LNCAP (cell line): ENCODE measurements at regions not wholly inside any gene's neighbourhood (a gene's known extent, or its start where the extent isn't known, plus 50 kb on each side); places are given as distances from the start of the nearest gene placed in this dataset.

ENCODE experiments used
- CTCF ChIP-seq: fragments of 450-650 bp; IDR thresholded peaks from 2 replicates; pipeline ENCODE4 v1.5.1; 2017; ENCODE audit warnings: mild to moderate bottlenecking

DNA sequence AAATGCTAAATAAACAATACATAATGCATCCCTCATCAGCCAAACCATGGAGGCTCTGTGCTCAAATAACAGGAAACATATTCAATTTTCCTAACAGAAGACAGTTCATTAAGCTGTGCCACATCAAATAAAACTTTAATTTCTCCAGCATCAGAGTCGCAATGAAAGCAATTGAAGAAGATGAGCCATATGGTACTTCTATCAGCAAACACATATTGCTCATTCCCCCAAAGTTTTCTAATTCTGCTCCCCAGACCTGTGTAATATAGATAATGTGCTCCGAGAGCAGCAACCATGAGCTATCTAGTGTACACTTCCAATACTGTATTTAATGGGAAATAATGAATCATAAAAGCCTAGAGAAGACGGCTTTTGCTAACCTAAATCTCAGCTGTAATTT is 263.2 kb downstream of the MEIS1 start:
- no peak for TF ChIP-seq CTCF

DNA sequence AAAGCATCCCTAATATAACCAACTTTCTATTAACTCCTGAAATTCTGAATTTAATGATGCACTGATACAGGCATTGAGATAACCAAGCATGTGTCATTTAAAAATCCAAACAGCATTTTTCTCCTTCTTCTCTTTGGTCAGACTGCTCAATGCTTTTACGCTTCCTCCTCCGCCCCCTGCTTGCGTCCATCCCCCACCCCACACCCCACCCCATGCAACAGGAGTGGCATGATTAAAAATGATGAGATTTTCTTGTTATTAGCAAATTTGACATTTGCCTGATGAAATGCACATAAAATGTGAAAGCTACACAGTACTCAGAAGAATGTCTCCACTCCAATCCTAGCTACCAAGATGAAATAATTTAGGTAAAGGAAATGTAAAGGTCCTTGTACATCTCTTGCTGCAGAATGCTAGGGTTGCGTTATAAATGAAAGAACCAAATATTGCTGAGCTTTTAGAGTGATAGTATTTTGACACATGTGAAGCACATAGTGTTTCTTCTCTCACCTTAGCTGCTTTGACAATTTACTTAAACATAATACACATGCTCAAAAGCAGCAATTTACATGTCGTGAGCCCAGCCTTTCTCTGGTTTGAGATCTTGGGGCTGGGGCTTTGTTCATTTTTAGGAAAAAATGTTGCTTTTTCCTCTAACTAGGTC is 263.8 kb downstream of the MEIS1 start:
- no peak for TF ChIP-seq CTCF

- no peak for TF ChIP-seq CTCF
Measured at GRCh38 chr2:66699416-66699792, 264.5 kb downstream of the MEIS1 start.

DNA sequence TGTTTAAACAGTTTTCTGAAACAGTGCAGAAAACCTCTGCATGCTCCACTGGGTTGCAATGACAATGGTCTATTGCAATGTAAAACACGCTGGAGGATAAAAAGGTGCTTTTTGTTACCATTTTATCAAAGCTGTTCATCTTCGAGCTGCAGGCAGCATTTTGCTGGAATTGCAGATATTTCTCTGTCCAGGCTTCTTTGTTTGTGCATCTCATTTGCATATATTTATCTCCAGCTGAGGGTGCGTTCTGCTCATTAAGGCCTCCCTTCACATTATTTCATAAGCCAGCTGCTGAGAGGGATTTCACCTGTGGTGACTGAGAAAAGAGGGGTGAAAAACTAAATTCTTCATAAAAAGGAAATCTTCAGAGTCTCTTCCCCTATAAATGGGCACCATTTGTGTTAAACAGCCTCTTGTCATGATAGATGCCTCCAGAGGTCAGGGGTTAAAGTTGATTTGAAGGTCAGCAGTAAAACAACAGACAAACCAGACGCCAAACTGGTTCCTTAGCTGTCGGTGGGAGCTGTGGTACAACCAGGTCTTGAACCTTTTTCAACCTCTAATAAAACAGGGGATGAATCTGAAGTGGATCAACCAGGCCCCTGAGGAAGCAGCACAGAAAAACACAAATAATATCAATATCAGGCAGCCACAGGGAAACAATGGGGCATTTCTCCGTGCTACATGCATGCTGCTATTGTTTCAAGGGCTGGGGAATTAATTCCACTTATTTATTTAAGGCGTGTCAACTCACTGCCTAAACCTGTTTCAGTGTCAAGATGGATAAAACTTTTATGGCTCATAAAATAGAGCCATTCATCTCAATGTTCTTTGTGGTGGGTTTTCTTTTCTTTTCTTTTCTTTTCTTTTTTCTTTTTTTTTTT is 265.1 kb downstream of the MEIS1 start:
- no peak for TF ChIP-seq CTCF

- TF ChIP-seq CTCF = no peak
Measured at GRCh38 chr2:66700677-66701066, 265.7 kb downstream of the MEIS1 start.

- TF ChIP-seq CTCF = no peak
Measured at GRCh38 chr2:66701251-66701650, 266.3 kb downstream of the MEIS1 start.

GRCh38 chr2:66701656-66702055 is 266.7 kb downstream of the MEIS1 start:
- TF ChIP-seq CTCF = no peak
